Epithelial cell of prostate (primary cell): ENCODE measurements at regions not wholly inside any gene's neighbourhood (a gene's known extent, or its start where the extent isn't known, plus 50 kb on each side); places are given as distances from the start of the nearest gene placed in this dataset.

Experiments
- DNase-seq: peaks from one replicate; pipeline ENCODE4 v3.0.0-alpha.2; 2011; ENCODE audit warnings: low read depth, low spot score
- H3K27ac ChIP-seq: fragments of 450-650 bp; 2 replicates; pipeline ENCODE4 v1.5.1; 2017; ENCODE audit warnings: mild to moderate bottlenecking

GRCh38 chr1:55559161-55559611 is 344.0 kb upstream of the USP24 start:
- no peak for DNase-seq
- H3K27ac ChIP-seq: no peak overlapping the region

GRCh38 chr1:55558515-55558914 is 343.4 kb upstream of the USP24 start:
- DNase-seq: no peak
- H3K27ac ChIP-seq: no peak overlapping the region

DNA sequence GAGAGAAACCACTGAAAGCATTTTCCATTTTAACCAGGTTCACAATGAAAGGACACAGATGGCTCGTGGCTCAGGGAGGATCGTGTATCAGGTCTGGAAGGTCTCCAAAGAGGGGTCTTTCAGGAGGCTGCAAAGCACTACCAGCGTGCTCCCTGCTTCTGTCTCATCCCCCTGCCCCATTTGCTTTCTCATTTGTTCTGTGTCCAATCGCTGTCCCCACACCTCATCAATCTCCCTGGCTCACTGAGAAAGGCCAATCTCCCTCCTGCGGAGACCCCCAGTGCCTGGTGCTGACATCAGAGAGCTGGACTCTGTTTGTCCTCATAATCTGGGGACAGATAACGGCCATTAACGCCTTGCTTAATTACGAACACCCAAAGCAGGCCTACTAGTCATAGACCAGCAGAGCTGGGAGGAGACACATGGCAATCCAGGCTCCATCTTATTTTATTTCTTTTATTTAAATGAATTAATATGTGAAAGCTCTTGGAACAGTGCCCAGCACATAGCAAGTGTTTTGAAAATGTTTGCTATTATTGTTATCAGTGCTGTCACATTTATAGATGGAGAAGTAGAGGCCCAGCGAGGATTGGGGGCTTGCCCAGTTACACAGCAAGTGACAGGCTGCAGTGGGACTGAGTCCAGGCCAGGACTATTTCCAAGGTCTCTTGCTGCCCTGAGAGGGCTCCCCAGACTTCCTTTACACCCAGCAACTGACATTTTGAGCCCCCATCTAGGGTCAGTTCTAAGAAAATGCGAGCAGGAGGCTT is 341.0 kb upstream of the USP24 start:
- DNase-seq: no peak
- H3K27ac ChIP-seq: no peak overlapping the region

GRCh38 chr1:55554611-55555010 is 339.4 kb upstream of the USP24 start:
- no peak for DNase-seq
- no peak overlapping the region for H3K27ac ChIP-seq

DNA sequence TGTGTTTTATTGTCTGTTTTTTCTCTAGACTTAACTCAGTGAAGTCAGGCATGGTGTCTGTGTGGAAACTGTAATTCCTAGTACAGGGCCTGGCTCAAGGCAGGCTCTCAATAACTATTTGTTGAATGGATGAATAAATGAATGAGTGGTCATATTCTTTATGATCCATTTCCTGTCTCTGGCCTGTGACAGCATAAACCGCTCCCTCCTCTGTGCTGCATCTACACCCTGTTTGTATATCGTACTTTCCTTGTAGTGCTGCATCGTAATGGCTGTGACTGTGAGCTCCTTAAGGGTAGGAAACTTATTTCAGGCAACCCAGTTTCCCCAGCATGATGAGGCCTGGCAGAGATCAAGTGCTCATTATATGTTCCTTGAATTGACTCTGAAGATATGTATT is 337.5 kb upstream of the USP24 start:
- DNase-seq: no peak
- H3K27ac ChIP-seq: no peak overlapping the region

GRCh38 chr1:55547405-55547804 is 332.2 kb upstream of the USP24 start:
- H3K27ac ChIP-seq: no peak overlapping the region
- DNase-seq: no peak

GRCh38 chr1:55546553-55546952 is 331.4 kb upstream of the USP24 start:
- no peak for DNase-seq
- H3K27ac ChIP-seq: no peak overlapping the region

DNA sequence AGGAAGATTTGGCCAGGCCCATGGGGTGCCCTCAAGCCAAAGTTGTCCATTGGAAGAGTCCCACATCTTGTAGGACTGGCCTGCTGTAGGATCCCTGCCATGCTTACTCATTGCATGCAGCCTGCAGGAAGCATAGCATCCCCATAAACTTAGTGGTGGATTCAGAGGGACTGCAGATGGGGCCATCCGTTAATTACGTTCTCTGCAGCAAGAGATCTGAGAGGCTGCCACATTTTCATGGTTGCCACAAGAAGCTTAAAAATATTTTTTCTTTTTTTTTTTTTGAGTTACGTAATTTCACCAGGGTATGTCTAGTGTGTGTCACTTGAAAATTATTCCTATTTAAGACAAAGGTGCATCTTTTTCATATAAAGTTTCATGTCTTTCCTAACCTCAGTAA is 329.7 kb upstream of the USP24 start:
- no peak for DNase-seq
- no peak overlapping the region for H3K27ac ChIP-seq

DNA sequence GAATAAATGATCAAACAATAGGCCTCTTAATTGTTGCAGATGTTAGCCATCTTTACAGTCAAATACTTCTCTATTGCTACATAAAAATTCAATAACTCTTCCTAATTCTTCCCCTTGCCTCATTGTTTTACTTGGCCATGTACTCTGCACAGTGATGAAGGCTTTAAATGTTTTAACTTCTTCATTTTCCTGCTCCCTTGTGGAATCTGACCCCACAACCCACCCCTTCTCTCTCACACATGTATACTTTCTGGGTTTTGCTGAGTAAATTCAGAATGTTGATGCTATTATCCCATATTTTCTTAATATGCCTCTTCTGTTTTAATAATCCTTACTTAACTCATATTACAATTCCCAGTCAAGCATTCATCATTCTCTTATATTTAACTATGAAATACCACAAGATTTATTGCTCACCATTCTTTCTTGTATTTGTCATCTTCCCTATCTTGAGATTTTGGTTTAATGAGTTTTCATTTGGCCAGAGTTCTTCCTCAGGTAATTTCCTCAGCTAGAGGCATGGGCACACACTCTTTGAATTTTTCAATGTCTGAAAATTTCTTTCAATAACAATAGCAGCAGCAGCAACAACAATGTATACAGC is 327.8 kb upstream of the USP24 start:
- H3K27ac ChIP-seq: no peak overlapping the region

DNA sequence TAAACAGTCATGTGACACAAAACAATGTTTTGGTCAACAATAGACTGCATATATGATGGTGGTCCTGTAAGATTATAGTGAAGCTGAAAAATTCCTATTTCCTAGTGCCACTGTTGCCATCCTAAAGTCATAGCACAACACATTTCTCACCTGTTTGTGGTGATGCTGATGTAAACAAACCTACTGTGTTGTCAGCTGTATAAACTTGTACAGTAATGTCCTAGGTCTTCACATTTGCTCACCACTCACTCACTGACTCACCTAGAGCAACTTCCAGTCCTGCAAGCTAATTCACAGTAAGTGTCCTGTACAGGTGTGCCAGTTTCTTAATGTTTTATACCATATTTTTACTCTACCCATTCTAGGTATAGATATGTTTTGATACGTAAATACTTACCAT is 326.1 kb upstream of the USP24 start:
- no peak overlapping the region for H3K27ac ChIP-seq
- peak; percentile 52 for DNase-seq

More for the DNA sequence above, 327.8 kb upstream of the USP24 start:
- no peak for DNase-seq

- DNase-seq: no peak
- H3K27ac ChIP-seq: no peak overlapping the region
Observed at GRCh38 chr1:55539652-55540512, 324.7 kb upstream of the USP24 start.

DNA sequence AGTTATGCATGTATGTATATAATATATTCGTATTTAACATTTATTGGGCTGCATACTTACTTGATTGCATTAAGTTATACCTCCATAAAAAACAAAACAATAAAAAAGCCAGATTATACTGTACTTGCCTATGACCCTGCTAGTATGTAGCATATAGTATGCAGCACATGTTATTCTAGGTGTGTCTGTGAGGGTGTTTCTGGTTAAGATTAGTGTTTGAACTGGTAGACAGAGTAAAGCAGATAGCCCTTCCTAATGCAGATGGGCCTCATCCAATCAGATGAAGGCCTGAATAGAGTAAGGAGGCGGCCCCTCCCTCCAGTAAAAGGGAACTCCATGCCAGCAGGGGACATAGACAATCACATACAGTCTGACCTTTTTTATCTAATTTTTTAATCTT is 323.3 kb upstream of the USP24 start:
- no peak overlapping the region for H3K27ac ChIP-seq
- no peak for DNase-seq

DNA sequence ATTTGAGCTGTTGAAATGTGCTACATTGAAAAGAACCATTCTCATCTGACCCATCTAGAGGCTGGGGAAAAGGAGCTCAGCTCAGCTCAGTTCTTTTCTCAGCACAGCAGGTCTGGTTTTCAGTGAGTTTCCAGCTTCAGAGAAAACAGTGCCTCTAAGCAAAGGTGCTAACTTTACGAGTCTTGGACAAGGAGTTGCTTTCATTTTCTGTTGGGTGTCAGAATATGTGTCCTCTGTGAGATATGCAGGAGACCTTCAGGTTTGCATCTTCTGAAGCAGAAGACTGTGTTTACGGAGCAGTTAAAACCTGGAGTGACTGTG is 321.3 kb upstream of the USP24 start:
- no peak overlapping the region for H3K27ac ChIP-seq
- no peak for DNase-seq

GRCh38 chr1:55535724-55536544 is 320.8 kb upstream of the USP24 start:
- no peak overlapping the region for H3K27ac ChIP-seq

GRCh38 chr1:55534565-55535121 is 319.5 kb upstream of the USP24 start:
- no peak overlapping the region for H3K27ac ChIP-seq
- DNase-seq: no peak

More at GRCh38 chr1:55535724-55536544, 320.8 kb upstream of the USP24 start:
- no peak for DNase-seq

DNA sequence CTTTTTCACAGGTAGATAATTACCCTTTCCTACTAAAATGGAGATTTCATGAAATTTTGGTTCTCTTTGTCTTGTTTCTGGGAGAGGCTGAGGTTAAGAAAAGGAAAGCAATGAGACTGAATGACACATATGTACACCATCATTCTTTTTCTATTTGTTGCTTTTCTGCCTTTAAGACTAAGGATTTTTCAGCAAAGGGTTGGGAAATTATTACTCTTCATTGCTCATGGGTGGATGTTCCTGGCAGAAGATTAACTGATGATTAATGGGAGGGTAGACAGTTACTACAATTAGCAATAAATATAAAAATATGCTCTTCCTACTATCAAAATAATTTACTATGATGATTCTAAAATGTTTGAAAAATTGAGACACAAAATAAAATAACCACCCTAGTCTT is 316.5 kb upstream of the USP24 start:
- DNase-seq: no peak

DNA sequence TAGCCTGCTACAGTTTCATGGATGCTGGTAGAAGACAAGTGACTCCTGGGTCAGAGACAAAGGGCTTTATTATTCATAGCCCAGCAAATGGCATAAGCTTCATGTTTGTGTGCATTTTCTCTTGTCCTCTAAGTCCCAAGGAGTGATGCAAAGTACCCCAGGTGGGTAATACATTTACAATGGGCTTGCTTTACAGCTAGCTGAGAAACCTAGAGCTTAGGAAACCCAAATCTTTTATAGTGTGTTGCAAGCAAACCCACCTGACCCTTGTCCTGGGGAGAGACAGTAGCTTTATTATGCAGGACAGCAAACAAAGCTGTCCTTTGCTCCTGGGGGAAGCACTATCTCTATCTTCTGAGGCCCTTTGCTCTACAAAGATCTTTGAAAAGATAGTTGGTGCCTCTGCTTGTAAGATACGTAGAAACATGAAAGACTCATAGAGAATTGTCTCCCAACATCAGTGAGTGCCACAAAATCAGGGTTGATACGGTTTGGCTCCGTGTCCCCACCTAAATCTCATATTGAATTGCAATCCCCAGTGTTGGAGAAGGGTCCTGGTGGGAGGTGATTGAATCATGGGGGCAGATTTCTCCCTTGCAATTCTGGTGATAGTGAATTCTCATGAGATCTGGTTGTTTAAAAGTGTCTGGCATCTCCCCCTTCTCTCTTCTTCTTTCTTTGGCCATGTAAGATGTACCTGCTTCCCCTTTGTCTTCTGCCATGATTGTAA is 315.8 kb upstream of the USP24 start:
- no peak overlapping the region for H3K27ac ChIP-seq
- DNase-seq: no peak

More for the DNA sequence above, 316.5 kb upstream of the USP24 start:
- H3K27ac ChIP-seq: no peak overlapping the region

DNA sequence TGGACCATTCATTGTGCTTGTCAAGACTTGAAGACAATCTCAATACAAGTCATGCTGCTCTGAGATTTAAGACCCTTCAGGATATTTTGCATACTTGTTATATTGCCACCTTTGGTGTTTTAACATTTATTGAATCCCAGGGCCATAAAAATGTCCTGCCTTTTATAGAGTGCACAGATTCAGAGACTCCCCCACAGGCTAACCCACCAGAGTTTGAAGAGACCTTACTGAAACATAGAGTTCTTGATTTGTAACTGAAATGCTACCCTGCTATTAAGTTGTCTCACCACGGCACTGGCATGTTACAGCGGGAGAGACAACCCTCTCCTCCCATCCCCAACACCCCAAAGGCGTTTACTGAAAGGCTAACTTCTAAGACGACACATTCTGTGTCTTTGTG is 313.9 kb upstream of the USP24 start:
- DNase-seq: no peak
- H3K27ac ChIP-seq: no peak overlapping the region

- H3K27ac ChIP-seq: no peak overlapping the region
- DNase-seq: no peak
Observed at GRCh38 chr1:55527831-55528230, 312.7 kb upstream of the USP24 start.
